SK-N-SH treated with all-trans-retinoic acid at 6 μM for 48 hours (cell line): ENCODE measurements at regions not wholly inside any gene's neighbourhood (a gene's known extent, or its start where the extent isn't known, plus 50 kb on each side); places are given as distances from the start of the nearest gene placed in this dataset.

Experiments used
- ATAC-seq: fragments of 200-7000 bp; cut with Tn5 transposase; 3 replicates; pipeline ENCODE4 v1.9.1; 2020; ENCODE audit warnings: mild to moderate bottlenecking, moderate library complexity
- ARNTL ChIP-seq: fragments of 450-650 bp; formaldehyde crosslinking; IDR thresholded peaks from 2 replicates; pipeline ENCODE4 v1.5.0; 2020; ENCODE audit warnings: low read depth, mild to moderate bottlenecking, moderate library complexity, borderline replicate concordance
- BACH2 ChIP-seq: fragments of 250-450 bp; sonication (Bioruptor Pico); IDR thresholded peaks from 2 replicates; pipeline ENCODE4 v1.9.0; 2021; ENCODE audit warnings: mild to moderate bottlenecking, borderline replicate concordance
- CREB5 ChIP-seq: fragments of 250-450 bp; sonication (Bioruptor Pico); IDR thresholded peaks from 2 replicates; pipeline ENCODE4 v1.5.1; 2020; ENCODE audit warnings: low read depth, mild to moderate bottlenecking, moderate library complexity
- CSDC2 ChIP-seq: fragments of 250-450 bp; sonication (Bioruptor Pico); IDR thresholded peaks from 2 replicates; pipeline ENCODE4 v1.5.0; 2020; ENCODE audit warnings: mild to moderate bottlenecking, moderate library complexity
- CSRNP3 ChIP-seq: fragments of 250-450 bp; sonication (Bioruptor Pico); IDR thresholded peaks from 2 replicates; pipeline ENCODE4 v1.5.1; 2021; ENCODE audit warnings: mild to moderate bottlenecking, moderate library complexity
- ISL1 ChIP-seq: fragments of 250-450 bp; sonication (Bioruptor Pico); IDR thresholded peaks from 2 replicates; pipeline ENCODE4 v2.1.2; 2022; ENCODE audit warnings: mild to moderate bottlenecking, moderate library complexity
- PATZ1 ChIP-seq: fragments of 250-450 bp; sonication (Bioruptor Pico); IDR thresholded peaks from 2 replicates; pipeline ENCODE4 v1.8.0; 2020; ENCODE audit warnings: mild to moderate bottlenecking, moderate library complexity, borderline replicate concordance
- POU6F1 ChIP-seq: fragments of 250-450 bp; sonication (Bioruptor Pico); IDR thresholded peaks from 2 replicates; pipeline ENCODE4 v1.8.0; 2021; ENCODE audit warnings: low read depth, mild to moderate bottlenecking, moderate library complexity, borderline replicate concordance
- PPARA ChIP-seq: fragments of 250-450 bp; sonication (Bioruptor Pico); IDR thresholded peaks from 2 replicates; pipeline ENCODE4 v1.5.0; 2020; ENCODE audit warnings: mild to moderate bottlenecking, borderline replicate concordance
- RARB ChIP-seq: fragments of 250-450 bp; sonication (Bioruptor Pico); IDR thresholded peaks from 2 replicates; pipeline ENCODE4 v1.8.0; 2021; ENCODE audit warnings: mild to moderate bottlenecking, moderate library complexity
- SNAI2 ChIP-seq: fragments of 250-450 bp; sonication (Bioruptor Pico); IDR thresholded peaks from 2 replicates; pipeline ENCODE4 v1.5.0; 2020; ENCODE audit warnings: mild to moderate bottlenecking, moderate library complexity
- TCF4 ChIP-seq: fragments of 250-450 bp; sonication (Bioruptor Pico); IDR thresholded peaks from 2 replicates; pipeline ENCODE4 v1.8.0; 2021; ENCODE audit warnings: mild to moderate bottlenecking, moderate library complexity, borderline replicate concordance
- TOX ChIP-seq: fragments of 250-450 bp; sonication (Bioruptor Pico); IDR thresholded peaks from 2 replicates; pipeline ENCODE4 v1.8.0; 2021; ENCODE audit warnings: mild to moderate bottlenecking, moderate library complexity, borderline replicate concordance
- TSHZ2 ChIP-seq: fragments of 250-450 bp; sonication (Bioruptor Pico); IDR thresholded peaks from 2 replicates; pipeline ENCODE4 v1.5.0; 2020; ENCODE audit warnings: mild to moderate bottlenecking, moderate library complexity
- ZC3H10 ChIP-seq: fragments of 250-450 bp; sonication (Bioruptor Pico); IDR thresholded peaks from 2 replicates; pipeline ENCODE4 v1.5.1; 2021; ENCODE audit warnings: mild to moderate bottlenecking, moderate library complexity
- ZFP30 ChIP-seq: fragments of 450-650 bp; formaldehyde crosslinking; IDR thresholded peaks from 2 replicates; pipeline ENCODE4 v1.5.0; 2022; ENCODE audit warnings: mild to moderate bottlenecking, moderate library complexity
- ZNF565 ChIP-seq: fragments of 450-650 bp; formaldehyde crosslinking; conservative IDR thresholded peaks from 2 replicates; pipeline ENCODE4 v1.5.0; 2020; ENCODE audit warnings: low read depth, mild to moderate bottlenecking, moderate library complexity
- ZNF70 ChIP-seq: fragments of 450-650 bp; formaldehyde crosslinking; IDR thresholded peaks from 2 replicates; pipeline ENCODE4 v1.5.0; 2020; ENCODE audit warnings: mild to moderate bottlenecking, moderate library complexity
- ZNF8 ChIP-seq: fragments of 450-650 bp; formaldehyde crosslinking; IDR thresholded peaks from 2 replicates; pipeline ENCODE4 v1.5.0; 2020; ENCODE audit warnings: mild to moderate bottlenecking, moderate library complexity

GRCh38 chr2:66105066-66105753 is 329.7 kb upstream of the MEIS1 start:
- TF ChIP-seq ARNTL (no peak), POU6F1 (CRISPR knock-in tag) (no peak), BACH2 (no peak), TCF4 (CRISPR knock-in tag) (no peak), TOX (no peak), ZNF565 (CRISPR knock-in tag) (no peak), CREB5 (CRISPR knock-in tag) (no peak), ZNF70 (CRISPR knock-in tag) (no peak), CSRNP3 (CRISPR knock-in tag) (no peak), ZNF8 (CRISPR knock-in tag) (no peak), ZFP30 (no peak), SNAI2 (CRISPR knock-in tag) (no peak), RARB (CRISPR knock-in tag) (no peak), ISL1 (CRISPR knock-in tag) (no peak)
- no peak for ATAC-seq

- ATAC-seq, result no peak
- no peak for TF ChIP-seq ZC3H10 (CRISPR knock-in tag)
- no peak for TF ChIP-seq ZNF70 (CRISPR knock-in tag)
- no peak for TF ChIP-seq PPARA (CRISPR knock-in tag)
- no peak for TF ChIP-seq ZNF8 (CRISPR knock-in tag)
- no peak for TF ChIP-seq POU6F1 (CRISPR knock-in tag)
- TF ChIP-seq SNAI2 (CRISPR knock-in tag), result no peak
- TF ChIP-seq ZFP30, result no peak
- TF ChIP-seq CSDC2, result no peak
- TF ChIP-seq ISL1 (CRISPR knock-in tag), result no peak
- no peak for TF ChIP-seq BACH2
- no peak for TF ChIP-seq TCF4 (CRISPR knock-in tag)
- TF ChIP-seq TSHZ2 (CRISPR knock-in tag), result no peak
- no peak for TF ChIP-seq ZNF565 (CRISPR knock-in tag)
- no peak for TF ChIP-seq CSRNP3 (CRISPR knock-in tag)
- TF ChIP-seq ARNTL, result no peak
- TF ChIP-seq PATZ1 (CRISPR knock-in tag), result no peak
- no peak for TF ChIP-seq CREB5 (CRISPR knock-in tag)
- TF ChIP-seq RARB (CRISPR knock-in tag), result no peak
These were observed 331.3 kb upstream of the MEIS1 start for GRCh38 chr2:66103581-66103980.
